Adrenal gland (tissue), 5 donors: ENCODE measurements at regions not wholly inside any gene's neighbourhood (a gene's known extent, or its start where the extent isn't known, plus 50 kb on each side); places are given as distances from the start of the nearest gene placed in this dataset.

Experiments used
- CTCF ChIP-seq, 6 experiments: fragments of 450-650 bp in 4 of 6; fragments of 200-600 bp in 2 of 6; sonication (generic) in 1 of 6; IDR thresholded peaks; 1 replicate in 5 of 6; 2 replicates in 1 of 6; pipeline versions ENCODE4 v1.5.1 to v1.8.0; 2016 to 2021; ENCODE audit warnings: antibody characterized with exemption in 6 of 6, mild to moderate bottlenecking in 2 of 6, moderate library complexity in 1 of 6
- POLR2A ChIP-seq, 2 donors: fragments of 450-650 bp; IDR thresholded peaks; one replicate each; pipeline ENCODE4 v1.6.1; 2017; ENCODE audit warnings: antibody characterized with exemption in 2 of 2, mild to moderate bottlenecking in 2 of 2, moderate library complexity in 1 of 2
- donor health status: DM: no; HTN: no; CAD: no.

DNA sequence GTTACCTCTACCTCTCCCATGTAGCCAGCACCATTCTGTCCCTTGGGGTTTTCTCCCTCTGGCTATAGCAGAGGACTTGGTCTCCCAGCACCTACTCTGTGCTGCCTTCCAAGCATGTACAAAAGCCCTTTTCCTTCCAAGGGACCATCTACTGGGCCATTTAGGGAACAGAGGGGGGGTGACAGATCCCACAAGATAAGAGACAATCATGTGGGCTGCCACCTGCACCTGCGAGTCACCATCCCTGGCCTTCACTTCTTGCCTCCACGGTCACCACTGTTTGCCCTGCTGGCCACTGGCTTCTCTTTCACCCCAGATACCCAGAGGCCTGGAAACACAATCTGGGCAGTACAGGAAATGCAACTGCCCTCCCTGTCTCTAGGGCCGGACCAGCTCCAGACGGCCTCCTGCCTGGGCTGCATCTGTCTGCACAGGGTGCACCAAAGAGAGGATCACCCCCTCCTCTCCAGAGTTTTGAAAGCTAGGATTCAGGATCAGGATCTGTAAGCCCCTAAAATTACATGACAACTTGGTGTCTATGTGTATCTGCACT, 160.8 kb upstream of the NECTIN1 start:
- no peak for TF ChIP-seq CTCF (IDR thresholded peaks at IDR 0.05)
- no peak for TF ChIP-seq POLR2A (IDR thresholded peaks at IDR 0.05)
